ENCODE measurements at regions not wholly inside any gene's neighbourhood (a gene's known extent, or its start where the extent isn't known, plus 50 kb on each side); places are given as distances from the start of the nearest gene placed in this dataset.
A peak's percentile ranks its signal among the peaks of the same experiment; 100 is the strongest.

- Histone ChIP-seq H3K18ac (ENCODE audit: extremely low read depth, low read length) (no peak overlapping the region), H3K14ac (ENCODE audit: insufficient read length) (no peak overlapping the region), H2BK20ac (ENCODE audit: low read length) (no peak overlapping the region), H3K23ac (ENCODE audit: insufficient read length) (no peak overlapping the region), H4K8ac (ENCODE audit: extremely low read depth, insufficient read depth, low read length) (no peak overlapping the region), H3K4me1 (replicated peaks in 1 of 4; ENCODE audit: control insufficient read depth in 3 of 4, insufficient read depth in 4 of 4, low read length in 3 of 4) (peaks cover 0 to 4% (median 0%) of the 10 kb centered on the region in 4 experiments; a peak in 2 of 7 replicates), H4K5ac (ENCODE audit: insufficient read length, low read depth, low read length) (no peak overlapping the region), H3K9me3 (ENCODE audit: insufficient read depth in 2 of 2, low read depth in 1 of 2, low read length in 1 of 2) (no peaks in the 10 kb centered on the region), H3K9ac (replicated peaks in 1 of 4; ENCODE audit: extremely low read depth in 1 of 4, low read depth in 3 of 4, low read length in 3 of 4) (no peak overlapping the region), H2BK120ac (replicated peaks; ENCODE audit: low read depth, low read length) (no peak overlapping the region), H2AK5ac (ENCODE audit: low read depth, low read length) (no peak overlapping the region), H2BK5ac (ENCODE audit: low read depth, low read length) (no peak overlapping the region), H4K91ac (replicated peaks; ENCODE audit: insufficient read length, low read length) (no peak overlapping the region), H3K27me3 (replicated peaks in 1 of 4; ENCODE audit: control insufficient read depth in 3 of 4, extremely low read depth in 1 of 4, insufficient read depth in 3 of 4, low read length in 3 of 4) (no peaks in the 10 kb centered on the region; a peak in 2 of 7 replicates), H3K27ac (ENCODE audit: low read depth, low read length) (no peak overlapping the region), H3K79me1 (ENCODE audit: low read depth, low read length) (no peaks in the 10 kb centered on the region; the same call in 1 of the 2 replicates), H4K20me1 (replicated peaks in 1 of 2; ENCODE audit: control insufficient read depth in 1 of 2, insufficient read depth in 2 of 2, low read length in 2 of 2) (no peaks in the 10 kb centered on the region), H3K79me2 (ENCODE audit: control insufficient read depth in 1 of 2, insufficient read depth in 2 of 2, low read length in 2 of 2) (no peaks in the 10 kb centered on the region), H3K23me2 (ENCODE audit: low read depth, low read length) (no peaks in the 10 kb centered on the region), H3K4me3 (ENCODE audit: extremely low read depth in 1 of 4, insufficient read depth in 2 of 4, low read depth in 3 of 4, low read length in 4 of 4) (no peak overlapping the region), H3K4me2 (ENCODE audit: insufficient read depth in 1 of 2, low read depth in 2 of 2, low read length in 2 of 2) (no peak overlapping the region), H3K4ac (replicated peaks; ENCODE audit: insufficient read length, low read depth, low read length) (no peak overlapping the region), H2BK15ac (ENCODE audit: low read length) (no peak overlapping the region), H2AFZ (ENCODE audit: low read length) (no peak overlapping the region), H3K36me3 (ENCODE audit: control insufficient read depth in 2 of 4, insufficient read depth in 4 of 4, low read length in 3 of 4) (peaks cover 0 to 2% (median 0%) of the 10 kb centered on the region in 4 experiments; a peak in 1 of 8 replicates), H2BK12ac (ENCODE audit: low read depth, low read length) (no peak overlapping the region), H3K56ac (replicated peaks; ENCODE audit: insufficient read length, low read depth, low read length) (no peak overlapping the region)
- ChIA-PET CTCF (ENCODE audit: partially characterized antibody) (no interaction called here), POLR2A (ENCODE audit: partially characterized antibody) (no interaction called here)
- DNase-seq (ENCODE audit: low read depth in 1 of 2, low spot score in 2 of 2), result no peak
- TF ChIP-seq CBX5 (IDR thresholded peaks at IDR 0.05; ENCODE audit: low read depth, low read length) (no peak), POLR2A (IDR thresholded peaks at IDR 0.05; ENCODE audit: control extremely low read depth in 1 of 2, low read depth in 2 of 2, low read length in 2 of 2) (0 out of 3 replicates have a peak, but pooled peaks of 1 of the 2 experiments have one; percentile 26), KDM1A (IDR thresholded peaks at IDR 0.05; ENCODE audit: borderline replicate concordance, low read length) (no peak), BRCA1 (IDR thresholded peaks at IDR 0.05; ENCODE audit: low read depth, low read length) (no peak), TEAD4 (IDR thresholded peaks at IDR 0.05; ENCODE audit: low read depth, low read length) (no peak), SP4 (IDR thresholded peaks at IDR 0.05; ENCODE audit: low read length) (no peak), SP2 (IDR thresholded peaks at IDR 0.05; ENCODE audit: low read length) (no peak)
- TF ChIP-seq, protein P1, sequence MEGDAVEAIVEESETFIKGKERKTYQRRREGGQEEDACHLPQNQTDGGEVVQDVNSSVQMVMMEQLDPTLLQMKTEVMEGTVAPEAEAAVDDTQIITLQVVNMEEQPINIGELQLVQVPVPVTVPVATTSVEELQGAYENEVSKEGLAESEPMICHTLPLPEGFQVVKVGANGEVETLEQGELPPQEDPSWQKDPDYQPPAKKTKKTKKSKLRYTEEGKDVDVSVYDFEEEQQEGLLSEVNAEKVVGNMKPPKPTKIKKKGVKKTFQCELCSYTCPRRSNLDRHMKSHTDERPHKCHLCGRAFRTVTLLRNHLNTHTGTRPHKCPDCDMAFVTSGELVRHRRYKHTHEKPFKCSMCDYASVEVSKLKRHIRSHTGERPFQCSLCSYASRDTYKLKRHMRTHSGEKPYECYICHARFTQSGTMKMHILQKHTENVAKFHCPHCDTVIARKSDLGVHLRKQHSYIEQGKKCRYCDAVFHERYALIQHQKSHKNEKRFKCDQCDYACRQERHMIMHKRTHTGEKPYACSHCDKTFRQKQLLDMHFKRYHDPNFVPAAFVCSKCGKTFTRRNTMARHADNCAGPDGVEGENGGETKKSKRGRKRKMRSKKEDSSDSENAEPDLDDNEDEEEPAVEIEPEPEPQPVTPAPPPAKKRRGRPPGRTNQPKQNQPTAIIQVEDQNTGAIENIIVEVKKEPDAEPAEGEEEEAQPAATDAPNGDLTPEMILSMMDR (IDR thresholded peaks at IDR 0.05; ENCODE audit: control extremely low read depth in 1 of 3, insufficient read depth in 1 of 3, low read depth in 1 of 3, low read length in 3 of 3), result no peak
- TF ChIP-seq, protein P2, sequence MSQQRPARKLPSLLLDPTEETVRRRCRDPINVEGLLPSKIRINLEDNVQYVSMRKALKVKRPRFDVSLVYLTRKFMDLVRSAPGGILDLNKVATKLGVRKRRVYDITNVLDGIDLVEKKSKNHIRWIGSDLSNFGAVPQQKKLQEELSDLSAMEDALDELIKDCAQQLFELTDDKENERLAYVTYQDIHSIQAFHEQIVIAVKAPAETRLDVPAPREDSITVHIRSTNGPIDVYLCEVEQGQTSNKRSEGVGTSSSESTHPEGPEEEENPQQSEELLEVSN (IDR thresholded peaks at IDR 0.05), result no peak
- WGBS, 2 experiments (ENCODE audit: extremely low coverage in 1 of 2, insufficient coverage in 1 of 2, insufficient read length in 1 of 2, insufficient replicate concordance in 2 of 2, low coverage in 1 of 2, low lambda C conversion rate in 2 of 2, missing lambda C conversion rate in 1 of 2), result 95% methylated on average over 1 of the region's 1 CpG; no CpG with 5 or more reads in 1 of the 2 experiments
- FAIRE-seq, result no peak
Observed at GRCh38 chr1:232194424-232194823, 435.5 kb downstream of the SIPA1L2 start.

Data from H1 (cell line).